ENCODE measurements at regions not wholly inside any gene's neighbourhood (a gene's known extent, or its start where the extent isn't known, plus 50 kb on each side); places are given as distances from the start of the nearest gene placed in this dataset.

DNA sequence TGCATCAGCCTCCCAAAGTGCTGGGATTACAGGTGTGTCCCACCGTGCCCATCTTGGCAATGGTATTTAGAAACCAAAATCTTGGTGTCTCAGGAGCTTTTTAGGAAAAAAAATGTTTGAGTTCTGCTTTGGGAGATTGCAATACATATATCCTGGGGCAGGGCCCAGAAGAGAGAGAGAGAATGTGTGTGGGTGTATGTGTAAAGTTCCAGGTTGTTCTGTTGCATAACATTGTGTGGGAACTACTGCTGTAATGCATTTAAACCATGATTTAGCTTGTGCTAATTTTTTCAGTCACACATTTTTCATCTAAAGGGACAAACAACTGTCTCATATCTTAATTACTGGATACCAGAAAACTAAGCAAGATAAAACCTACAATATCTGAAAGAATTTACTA is 70.8 kb upstream of the NABP1 start:
- WGBS, 2 donors: 83 to 90% methylated on average over 1 of the region's 1 CpG
- no peak overlapping the region for H3K4me3 ChIP-seq (ENCODE audit: low read depth, poor library complexity, severe bottlenecking)
- DNase-seq (ENCODE audit: low spot score in 2 of 2): no peak
- TF ChIP-seq CTCF (IDR thresholded peaks at IDR 0.05) (no peak), POLR2A (IDR thresholded peaks at IDR 0.05) (no peak)
- intact Hi-C loops (cut with DNase I; ENCODE audit: low total_unique reads): no loop called here

GRCh38 chr2:191610756-191611155 is 67.2 kb upstream of the NABP1 start:
- no peak for TF ChIP-seq CTCF (IDR thresholded peaks at IDR 0.05)
- TF ChIP-seq POLR2A (IDR thresholded peaks at IDR 0.05): no peak
- intact Hi-C loops (cut with DNase I; ENCODE audit: low total_unique reads): no loop called here
- no peak overlapping the region for H3K4me3 ChIP-seq (ENCODE audit: low read depth, poor library complexity, severe bottlenecking)

GRCh38 chr2:191611614-191612013 is 66.3 kb upstream of the NABP1 start:
- 75 to 81% methylated on average over 3 of the region's 3 CpGs for WGBS, 2 donors
- peak in 1 of 2 donors; percentile 21 for DNase-seq (ENCODE audit: low spot score in 2 of 2)
- H3K4me3 ChIP-seq (ENCODE audit: low read depth, poor library complexity, severe bottlenecking): no peak overlapping the region
- TF ChIP-seq CTCF (IDR thresholded peaks at IDR 0.05) (no peak), POLR2A (IDR thresholded peaks at IDR 0.05) (no peak)
- intact Hi-C loops (cut with DNase I; ENCODE audit: low total_unique reads): no loop called here

More at GRCh38 chr2:191610756-191611155, 67.2 kb upstream of the NABP1 start:
- no peak for DNase-seq (ENCODE audit: low spot score in 2 of 2)

DNA sequence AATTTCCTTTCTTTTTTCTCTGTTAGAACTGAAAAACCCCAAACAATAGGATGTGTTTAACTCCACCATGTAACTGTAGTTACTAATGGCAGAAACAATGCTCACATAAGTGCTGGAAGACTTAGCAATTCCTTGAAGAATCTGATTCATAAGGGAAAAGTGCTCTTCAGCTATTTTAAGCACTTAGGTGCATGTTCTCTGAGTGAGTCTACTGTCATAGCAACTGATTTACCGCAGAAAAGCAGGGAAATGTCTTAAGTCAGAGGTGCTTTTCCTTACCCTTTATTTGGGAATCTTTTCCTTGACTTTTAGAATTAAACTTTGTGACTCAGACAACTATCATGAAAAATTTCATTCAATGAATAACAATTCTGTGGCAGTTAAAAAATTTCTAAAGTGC is 65.4 kb upstream of the NABP1 start:
- 39 to 55% methylated on average over 1 of the region's 1 CpG for WGBS, 2 donors
- no peak overlapping the region for H3K4me3 ChIP-seq (ENCODE audit: low read depth, poor library complexity, severe bottlenecking)
- no peak for TF ChIP-seq CTCF (IDR thresholded peaks at IDR 0.05)
- TF ChIP-seq POLR2A (IDR thresholded peaks at IDR 0.05): no peak
- DNase-seq (ENCODE audit: low spot score in 2 of 2): no peak
- intact Hi-C loops (cut with DNase I; ENCODE audit: low total_unique reads): no loop called here

GRCh38 chr2:191614759-191615158 is 63.2 kb upstream of the NABP1 start:
- intact Hi-C loops (cut with DNase I; ENCODE audit: low total_unique reads): no loop called here
- WGBS, 2 donors: 88 to 94% methylated on average over 3 of the region's 3 CpGs
- no peak for DNase-seq (ENCODE audit: low spot score in 2 of 2)
- H3K4me3 ChIP-seq (ENCODE audit: low read depth, poor library complexity, severe bottlenecking): no peak overlapping the region
- TF ChIP-seq CTCF (IDR thresholded peaks at IDR 0.05): no peak

DNA sequence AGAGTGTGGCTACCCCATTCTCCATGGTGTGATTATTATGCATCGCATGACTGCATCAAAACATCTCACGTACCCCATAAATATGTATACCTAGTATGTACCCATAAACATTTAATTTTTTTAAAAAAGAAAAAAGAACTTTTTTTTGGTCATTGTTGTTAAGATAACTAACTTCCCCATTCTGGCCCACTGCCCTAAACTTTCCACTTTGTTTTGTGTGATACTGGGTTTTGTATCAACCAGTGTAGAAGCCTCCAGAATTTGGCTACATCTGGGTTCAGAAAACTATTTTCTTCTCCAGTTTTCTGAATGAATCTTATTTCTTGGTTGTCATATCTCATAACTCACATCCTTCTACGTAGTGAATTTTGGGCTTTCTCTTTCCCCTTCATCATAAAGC is 62.3 kb upstream of the NABP1 start:
- WGBS, 2 donors: 63 to 66% methylated on average over 3 of the region's 3 CpGs
- no peak overlapping the region for H3K4me3 ChIP-seq (ENCODE audit: low read depth, poor library complexity, severe bottlenecking)
- intact Hi-C loops (cut with DNase I; ENCODE audit: low total_unique reads): no loop called here
- TF ChIP-seq CTCF (IDR thresholded peaks at IDR 0.05) (no peak), POLR2A (IDR thresholded peaks at IDR 0.05) (no peak)
- no peak for DNase-seq (ENCODE audit: low spot score in 2 of 2)

Data from lower leg skin (tissue), 4 donors.